NOMO-1 treated with dmso at 0.1 percent for 144 hours (cell line): ENCODE measurements at regions not wholly inside any gene's neighbourhood (a gene's known extent, or its start where the extent isn't known, plus 50 kb on each side); places are given as distances from the start of the nearest gene placed in this dataset.

ENCODE experiments used
- DNase-seq: peaks from one replicate; lab custom pipeline; 2025; ENCODE audit not compliant: unreplicated experiment; lab: John Stamatoyannopoulos, UW

DNA sequence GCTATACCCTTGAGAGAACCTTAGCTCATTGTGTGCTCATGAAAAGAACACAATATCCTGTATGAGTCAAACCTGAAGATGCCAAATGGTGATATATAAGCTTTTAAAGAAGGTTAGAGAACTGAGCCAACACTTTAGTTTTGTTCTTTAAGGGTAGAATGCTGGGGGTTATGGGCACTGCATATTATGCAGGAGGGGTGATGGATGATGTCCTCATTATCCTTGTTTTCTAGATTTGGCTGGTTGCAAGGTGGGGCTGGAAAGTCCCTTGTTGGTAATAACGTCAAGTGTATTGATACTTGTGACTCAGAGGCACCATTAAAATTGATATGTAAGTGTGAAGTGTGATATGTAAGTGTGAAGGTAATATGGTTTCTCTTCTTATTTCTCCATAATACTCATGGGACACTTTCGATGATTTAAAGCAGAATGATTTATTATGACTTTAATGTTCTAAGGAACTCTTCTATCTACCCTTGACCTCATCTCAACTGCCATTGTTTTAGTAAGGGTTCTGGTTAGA lies 113.7 kb upstream of the DTNBP1 start:
- no peak for DNase-seq

DNA sequence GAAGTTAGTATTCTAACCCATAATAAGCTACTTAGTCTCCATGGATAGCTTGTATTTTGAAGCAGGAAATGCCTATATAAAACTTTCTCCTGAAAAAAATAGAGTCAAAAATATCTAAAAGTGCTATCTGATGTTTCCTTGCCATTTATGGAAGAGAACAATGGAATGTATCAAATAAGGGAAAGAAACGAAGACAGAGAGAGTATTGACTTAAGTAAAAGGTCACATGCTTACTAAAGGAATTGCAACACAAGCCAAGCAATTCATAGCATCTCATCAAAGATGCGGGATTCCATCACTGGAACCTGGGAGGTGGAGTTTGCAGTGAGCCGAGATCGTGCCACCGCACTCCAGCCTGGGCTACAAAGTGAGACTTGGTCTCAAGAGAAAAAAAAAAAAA lies 112.9 kb upstream of the DTNBP1 start:
- no peak for DNase-seq

DNA sequence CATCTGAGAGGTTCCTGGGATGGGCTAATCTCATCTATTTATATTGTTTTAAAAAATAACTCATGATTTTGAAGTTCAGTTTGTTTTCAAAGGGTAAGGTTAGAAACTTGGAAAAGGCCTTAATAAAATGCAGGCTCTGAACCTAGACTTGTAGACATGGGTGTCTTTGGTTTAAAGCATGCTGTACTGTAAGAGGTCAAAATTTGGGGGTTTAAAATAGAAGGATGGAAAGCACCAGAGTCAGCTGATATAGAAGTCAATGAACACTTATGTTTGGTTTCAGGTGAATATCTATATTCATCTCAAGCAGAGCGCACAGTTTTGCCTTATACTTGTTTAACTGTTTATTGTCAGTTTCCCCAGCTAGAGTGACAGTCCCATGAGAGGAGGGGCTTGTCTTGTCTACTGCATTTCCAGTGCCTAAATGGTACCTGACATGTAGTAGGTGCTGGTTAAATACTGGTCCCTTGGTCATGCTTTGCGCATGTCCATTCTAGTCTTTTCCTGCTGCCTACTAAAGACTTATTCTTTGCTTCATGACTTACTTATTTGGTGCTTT lies 112.3 kb upstream of the DTNBP1 start:
- no peak for DNase-seq

DNA sequence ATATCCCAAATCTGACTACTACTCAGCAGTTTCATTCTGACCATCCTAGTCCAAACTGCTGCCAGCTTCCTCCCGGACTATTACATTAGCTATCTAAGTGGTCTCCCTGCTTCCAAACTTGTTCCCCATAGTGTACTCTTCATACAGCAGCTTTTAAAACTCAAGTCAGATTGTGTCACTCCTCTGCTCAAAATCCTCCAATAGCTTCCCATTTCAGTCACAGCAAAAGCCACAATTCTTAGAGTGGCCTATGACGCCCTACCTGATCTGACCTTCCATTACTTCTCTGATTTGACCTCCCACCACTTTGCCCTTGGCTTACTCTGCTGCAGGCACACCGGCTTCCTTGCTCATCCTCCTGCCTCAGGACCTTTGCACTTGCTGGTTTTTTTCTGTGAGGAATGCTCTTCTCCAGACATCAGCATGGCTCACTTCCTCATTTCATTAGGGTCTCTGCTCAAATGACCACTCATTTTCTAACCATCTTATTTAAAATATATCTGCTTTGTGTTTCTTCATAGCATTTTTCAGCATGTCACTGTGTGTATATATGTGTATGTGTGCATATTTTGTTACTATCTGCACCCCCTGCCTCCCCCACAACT lies 111.1 kb upstream of the DTNBP1 start:
- DNase-seq, result no peak

DNA sequence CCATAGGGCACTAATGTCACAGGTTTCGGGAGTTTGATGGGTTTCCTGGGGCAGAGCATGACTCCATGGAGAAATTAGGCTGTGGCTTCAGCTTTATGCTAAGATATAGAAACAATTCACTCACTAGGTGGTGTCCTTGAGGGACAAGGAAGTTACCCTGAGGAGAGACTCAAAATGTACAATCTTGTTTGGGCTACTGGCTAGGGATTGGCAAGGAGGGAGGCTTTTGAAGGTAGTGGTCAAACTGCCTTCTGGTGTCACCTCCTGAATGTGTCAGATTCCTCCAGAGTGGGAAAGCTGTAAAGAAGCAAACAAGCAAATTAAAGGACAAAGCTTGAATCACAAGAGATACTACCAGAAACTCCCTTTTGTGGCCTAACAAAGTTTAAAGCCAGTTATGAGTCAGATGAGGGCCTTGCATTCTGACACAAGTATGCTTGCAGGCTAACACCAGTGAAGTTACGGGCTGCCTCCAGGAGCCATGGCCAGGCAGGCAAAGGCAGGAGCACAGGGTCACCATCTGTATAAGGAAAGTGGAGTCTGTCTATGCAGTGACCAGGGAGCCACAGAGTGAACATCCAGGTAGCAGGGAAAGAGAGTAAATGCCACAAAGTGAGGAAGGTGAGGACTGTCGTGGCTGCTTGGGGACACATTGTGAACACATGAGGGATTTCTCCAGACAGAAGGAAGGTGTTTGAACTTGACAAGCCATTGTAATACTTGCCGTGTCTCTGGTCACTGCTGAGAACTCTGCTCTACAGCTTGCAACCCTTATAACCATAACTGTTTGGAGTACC lies 107.7 kb upstream of the DTNBP1 start:
- no peak for DNase-seq

DNA sequence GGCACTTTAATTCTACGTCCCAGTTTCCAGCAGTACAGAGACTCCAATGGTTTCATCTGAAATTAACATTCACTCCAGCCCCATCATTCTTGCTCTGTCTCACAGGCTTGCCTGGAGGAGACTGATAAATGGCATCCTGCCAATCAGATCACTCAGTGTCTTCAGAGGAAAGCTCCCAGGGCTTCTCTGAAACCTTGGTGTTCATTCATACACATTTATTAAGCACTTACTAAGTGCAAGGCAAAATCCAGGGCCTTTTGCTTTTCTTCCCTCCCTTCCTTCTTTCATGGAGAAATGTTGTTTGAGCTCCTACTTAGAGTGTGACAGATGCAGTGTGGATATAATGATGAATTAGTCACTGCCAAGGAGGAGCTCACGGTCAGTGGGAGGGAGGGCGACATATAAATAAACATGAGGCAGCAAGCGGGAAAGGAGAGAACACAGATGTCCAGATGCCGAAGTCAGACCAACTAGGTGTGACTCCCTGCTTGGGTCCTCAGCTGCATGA lies 106.7 kb upstream of the DTNBP1 start:
- no peak for DNase-seq

DNA sequence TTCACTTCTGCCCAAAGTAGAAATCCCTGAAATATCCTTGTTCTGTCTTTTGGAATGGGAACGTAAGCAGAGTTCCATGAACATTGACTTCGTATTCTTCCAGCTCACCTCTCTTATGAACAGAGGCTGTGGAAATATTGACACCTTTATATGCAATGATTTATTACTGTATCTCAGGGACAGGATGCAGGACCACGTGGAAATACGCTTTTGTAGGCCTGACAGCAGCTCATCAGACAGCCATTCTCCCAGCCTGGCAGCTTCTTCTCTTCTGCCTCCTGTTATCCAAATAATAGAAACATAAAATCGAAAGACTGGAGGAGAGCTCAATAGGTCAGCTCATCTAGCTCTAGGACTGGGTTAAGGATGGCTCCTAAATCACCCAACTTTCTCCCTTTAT lies 106.2 kb upstream of the DTNBP1 start:
- no peak for DNase-seq

DNA sequence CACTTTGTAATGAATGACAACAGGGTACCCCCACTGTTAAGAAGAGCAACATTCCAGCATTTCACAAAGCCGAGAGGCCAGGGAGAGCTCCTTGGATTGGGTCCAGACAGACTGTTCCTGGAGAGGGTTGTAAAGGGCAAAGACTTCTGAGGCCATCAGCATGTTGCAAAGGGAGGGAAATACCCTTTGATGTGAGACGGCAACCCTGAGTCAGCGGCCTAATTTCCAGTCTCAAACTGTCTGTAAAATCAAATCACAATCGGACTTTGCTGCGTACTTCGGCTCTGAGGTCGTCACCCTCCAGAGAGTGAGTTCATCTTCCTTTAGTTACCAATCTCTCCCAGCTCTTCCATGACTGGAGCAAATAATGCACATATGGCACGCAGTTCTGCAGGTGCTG lies 101.0 kb upstream of the DTNBP1 start:
- DNase-seq, result no peak

DNA sequence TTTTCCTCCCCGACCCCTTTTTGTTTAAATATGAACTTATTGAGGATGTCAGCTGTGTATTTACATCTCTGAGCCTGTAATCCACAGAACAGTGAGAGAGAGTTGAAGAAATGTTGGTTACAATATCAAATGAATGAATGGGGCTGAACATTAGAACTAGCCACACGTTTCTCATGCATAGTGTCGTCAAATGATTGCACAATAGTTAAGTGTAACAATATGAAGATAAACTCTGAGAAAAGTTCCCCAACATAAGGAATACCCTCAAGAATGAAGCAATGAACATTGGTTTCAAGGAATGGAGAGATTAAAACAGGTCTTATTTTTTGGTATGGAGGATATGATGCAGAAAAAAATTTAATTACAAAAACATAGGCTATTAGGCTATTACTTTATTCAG lies 100.5 kb upstream of the DTNBP1 start:
- DNase-seq, result no peak

DNA sequence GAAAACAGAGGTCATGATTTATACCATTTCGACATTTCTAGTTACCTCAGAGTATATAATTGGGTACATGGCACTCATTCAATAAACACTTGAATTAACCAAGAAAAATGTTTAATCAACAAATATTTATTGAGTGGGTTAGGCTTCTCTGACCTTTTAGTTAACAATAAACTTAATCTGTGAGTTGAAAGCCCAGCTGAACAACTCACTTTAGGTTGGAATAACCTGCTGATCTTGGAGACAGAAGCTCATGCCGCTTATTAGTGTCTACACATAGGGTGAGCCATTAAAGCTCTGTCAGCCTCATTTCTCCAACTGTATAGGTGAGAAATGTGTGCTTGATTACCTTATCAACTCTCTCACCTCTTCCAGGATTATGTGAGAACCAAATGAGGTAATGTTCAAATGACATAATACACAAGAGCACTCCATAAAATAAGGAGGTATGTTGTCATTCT lies 98.2 kb upstream of the DTNBP1 start:
- no peak for DNase-seq

DNA sequence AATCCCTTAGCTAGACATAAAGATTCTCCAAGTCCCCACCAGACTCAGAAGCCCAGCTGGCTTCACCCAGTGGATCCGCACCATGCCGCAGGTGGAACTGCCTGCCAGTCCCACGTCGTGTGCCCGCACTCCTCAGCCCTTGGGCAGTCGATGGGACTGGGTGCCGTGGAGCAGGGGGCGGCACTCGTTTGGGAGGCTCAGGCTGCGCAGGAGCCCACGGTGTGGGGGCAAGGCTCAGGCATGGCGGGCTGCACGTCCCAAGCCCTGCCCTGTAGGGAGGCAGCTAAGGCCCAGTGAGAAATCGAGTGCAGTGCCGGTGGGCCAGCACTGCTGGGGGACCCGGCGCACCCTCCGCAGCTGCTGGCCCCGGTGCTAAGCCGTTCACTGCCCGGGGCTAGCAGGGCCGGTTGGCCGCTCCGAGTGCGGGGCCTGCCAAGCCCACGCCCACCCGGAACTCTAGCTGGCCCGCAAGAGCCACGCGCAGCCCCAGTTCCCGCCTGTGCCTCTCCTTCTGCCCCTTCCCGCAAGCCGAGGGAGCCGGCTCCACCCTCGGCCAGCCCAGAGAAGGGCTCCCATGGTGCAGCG lies 95.9 kb upstream of the DTNBP1 start:
- DNase-seq, result no peak

DNA sequence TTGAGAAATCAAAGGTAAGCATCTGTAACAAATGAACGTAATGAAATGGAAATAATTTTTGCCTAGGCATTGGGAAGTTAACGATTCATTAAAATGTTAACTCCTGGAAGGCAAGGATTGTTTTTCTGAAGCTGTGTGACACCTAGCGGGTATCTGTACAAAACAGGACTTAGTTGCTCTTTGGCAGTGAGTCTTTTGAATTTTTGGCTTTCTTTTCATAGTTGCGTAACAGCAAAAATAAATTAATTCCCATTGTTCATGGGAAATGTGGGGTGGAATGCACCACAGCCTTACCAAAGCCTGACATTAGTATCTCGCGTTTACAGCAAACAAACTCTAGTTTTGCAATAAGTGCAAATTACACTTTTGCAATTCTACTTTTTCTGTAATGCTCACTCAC lies 92.7 kb upstream of the DTNBP1 start:
- no peak for DNase-seq

DNA sequence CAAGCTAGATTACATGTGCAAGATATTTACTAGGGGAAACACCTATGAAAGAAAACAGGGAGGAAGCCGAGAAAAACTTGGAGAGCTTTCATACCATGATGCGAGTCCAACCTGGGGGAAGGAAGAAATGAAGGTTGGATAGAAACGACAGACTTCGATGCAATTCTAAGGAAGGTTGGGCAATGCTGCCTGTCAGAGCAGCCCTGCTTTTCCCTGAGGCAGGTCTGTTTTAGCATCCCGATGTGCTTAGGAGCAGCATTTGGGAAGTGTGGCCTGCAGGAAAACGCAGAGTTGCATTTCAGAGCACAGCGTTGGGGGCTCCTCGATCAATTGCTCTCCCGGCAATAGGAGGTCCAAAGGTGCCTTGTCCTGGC lies 91.9 kb upstream of the DTNBP1 start:
- DNase-seq, result no peak

DNA sequence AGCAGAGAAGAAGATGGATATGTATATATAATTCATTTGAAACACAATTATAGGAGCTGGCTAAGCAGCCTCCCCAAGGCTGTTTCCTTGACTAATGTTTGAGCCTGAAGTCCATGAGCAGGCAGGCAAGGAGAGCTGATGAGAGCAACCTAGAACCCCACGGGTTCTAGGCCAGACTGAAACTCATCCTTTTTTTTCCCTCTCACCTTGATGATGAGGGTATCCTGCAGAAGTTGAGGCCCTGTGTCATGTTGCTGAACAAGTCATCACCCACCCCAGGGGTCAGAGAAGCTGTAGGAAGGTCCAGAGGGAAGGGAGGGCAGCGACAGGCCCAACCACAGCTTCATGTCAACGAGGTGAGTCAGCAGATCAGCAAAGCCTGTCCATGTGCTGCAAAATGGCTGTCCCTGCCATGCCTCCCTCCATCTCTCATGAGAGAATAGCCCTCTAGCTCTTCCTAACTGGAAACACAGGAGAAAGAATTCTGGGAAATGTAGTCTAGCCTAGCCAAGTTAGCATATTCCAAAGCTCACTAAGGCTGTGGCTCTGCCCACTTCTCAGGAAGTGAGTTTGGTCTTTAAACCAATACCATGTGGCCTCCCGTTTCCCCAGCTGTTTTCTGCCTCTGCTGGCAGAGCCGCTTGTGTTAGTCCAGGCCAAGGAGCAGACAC lies 91.3 kb upstream of the DTNBP1 start:
- no peak for DNase-seq

DNA sequence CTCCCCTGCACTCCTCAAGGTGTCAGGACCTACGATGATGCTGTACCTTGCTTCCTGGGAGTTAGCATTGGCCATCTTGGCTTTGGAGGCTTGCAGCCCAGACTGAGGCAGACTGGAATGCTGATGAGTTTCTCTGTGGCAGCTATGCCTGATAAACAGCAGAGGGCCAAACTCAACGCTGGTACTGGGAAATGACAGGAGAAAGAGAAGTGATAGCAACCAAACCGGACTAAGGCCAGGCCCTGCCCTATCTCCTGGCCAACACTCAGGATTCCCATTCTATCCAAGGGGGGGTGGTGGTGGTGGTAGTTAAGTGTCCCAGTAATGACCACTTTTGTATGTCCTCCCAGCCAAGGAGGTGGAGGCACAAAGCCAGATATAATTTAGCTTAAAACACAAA lies 90.0 kb upstream of the DTNBP1 start:
- DNase-seq, result no peak

DNA sequence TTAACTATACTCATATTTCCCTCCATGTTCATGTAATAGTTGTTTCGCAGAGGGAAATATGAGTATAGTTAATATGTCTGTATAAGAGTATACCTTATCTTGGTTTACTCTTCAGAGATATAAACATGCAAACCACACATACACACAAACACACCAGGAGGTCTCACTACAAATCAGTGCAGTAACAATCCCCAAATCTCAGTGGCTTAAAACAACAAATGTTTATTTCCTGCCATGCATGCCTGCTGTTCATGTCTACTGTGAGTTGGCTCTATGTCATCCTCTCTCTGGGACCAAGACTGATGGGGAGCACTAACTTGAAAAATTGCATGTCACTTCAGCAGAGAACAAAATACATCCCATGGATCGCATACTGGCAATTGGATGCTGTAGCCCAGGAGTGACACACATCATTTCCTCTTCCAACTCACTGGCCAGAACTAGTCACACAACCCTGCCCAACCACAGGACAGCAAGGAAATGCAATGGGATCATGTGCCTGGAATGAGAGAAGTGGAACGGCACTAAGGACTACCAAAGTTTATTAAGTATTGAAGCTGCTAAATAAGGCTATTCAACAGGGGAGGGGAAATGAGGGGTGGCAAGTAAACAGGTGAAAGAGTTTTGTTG lies 89.0 kb upstream of the DTNBP1 start:
- no peak for DNase-seq

DNA sequence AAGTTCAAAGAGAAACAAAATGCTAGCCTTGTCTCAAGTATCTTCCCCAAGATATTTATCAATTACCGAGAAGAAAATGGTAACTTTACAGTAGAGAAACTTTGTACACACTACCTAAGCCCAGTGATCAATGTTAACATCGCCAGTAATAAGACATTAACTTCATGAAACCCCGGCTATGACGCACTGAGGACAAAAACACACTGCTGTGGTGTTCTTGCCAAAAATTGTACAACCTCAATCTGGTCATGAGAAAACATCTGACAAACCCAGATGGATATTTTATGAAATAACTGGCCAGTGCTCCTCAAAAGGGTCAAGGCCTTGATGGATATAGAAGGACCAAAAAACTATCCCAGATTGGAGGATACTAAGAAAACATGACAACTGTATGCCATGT lies 85.5 kb upstream of the DTNBP1 start:
- DNase-seq, result no peak

DNA sequence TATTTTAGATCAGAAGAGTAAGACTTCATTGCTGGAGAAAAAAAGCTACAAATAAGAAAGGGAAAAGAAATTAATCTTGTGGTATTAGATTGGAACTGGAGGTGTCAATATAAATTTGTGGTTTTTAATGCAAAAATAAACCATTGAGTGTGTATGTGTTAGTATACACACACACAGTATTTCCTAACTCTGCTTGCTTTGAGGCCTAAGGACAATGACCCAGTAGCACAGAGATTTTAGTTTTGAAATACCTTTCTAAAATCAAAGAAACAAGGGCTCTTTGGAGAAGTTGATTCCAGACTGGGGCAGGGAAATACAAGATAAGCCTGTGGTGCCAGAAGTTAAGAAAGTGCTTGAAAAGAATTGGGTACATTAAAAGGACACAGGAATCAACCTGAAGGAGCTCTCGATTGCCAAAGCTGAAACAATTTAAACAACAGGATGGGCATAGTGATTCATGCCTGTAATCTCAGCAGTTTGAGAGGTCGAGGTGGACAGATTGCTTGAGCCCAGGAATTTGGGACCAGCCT lies 84.6 kb upstream of the DTNBP1 start:
- no peak for DNase-seq

DNA sequence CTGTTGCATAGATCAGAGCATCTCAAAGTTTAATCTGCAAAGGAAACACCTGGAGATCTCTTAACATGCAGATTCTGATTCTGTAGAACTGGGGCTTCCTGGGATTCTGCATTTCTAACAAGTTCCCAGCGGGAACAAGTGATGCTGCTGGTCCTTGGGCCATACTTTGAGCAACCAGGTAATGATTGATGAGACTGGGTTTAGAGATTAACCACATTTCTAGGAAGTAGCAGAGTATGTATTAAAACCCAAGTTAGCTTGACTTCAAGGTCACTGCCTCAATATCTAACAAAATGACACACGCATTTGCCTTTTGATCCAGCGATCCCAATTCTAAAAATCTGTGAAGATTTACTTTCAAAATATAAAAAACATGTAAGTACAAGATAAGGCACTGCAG lies 83.0 kb upstream of the DTNBP1 start:
- no peak for DNase-seq

DNA sequence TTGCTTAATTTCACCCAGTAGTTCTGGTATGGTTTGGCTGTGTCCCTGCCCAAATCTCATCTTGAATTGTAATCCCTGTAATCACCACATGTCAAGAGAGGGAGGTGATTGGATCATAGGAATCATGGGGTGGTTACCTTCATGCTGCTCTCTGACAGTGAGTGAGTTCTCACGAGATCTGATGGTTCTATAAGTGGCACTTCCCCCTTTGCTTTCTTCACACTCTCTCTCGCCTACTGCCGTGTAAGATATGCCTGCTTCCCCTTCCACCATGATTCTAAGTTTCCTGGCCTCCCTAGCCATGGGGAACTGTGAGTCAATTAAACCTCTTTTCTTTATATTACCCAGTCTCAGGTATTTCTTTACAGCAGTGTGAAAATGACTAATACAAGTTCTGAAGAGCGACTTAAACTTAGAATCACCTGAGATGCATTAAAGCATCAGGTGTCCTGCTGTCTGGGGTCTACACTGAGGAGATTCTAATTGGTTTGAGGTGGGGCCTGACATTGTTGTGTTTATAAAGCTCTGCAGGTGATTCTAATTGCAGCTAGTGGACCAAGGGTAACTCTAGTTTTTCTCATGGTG lies 82.1 kb upstream of the DTNBP1 start:
- peak; percentile 41 for DNase-seq
